Neural progenitor cell (in vitro differentiated cells): ENCODE measurements at regions not wholly inside any gene's neighbourhood (a gene's known extent, or its start where the extent isn't known, plus 50 kb on each side); places are given as distances from the start of the nearest gene placed in this dataset.
"Not testable (repeated sequence)": the region's sequence is repeated elsewhere in the genome, so short reads cannot be mapped to it uniquely, and the experiment has no call there.

Experiments
- DNase-seq: peaks from one replicate; pipeline ENCODE4 v3.0.0-alpha.2; 2016; ENCODE audit warnings: low spot score
- H2AFZ ChIP-seq: fragments of 200-600 bp; sonication (generic); replicated peaks from 2 replicates; pipeline ENCODE4 v1.6.1; 2016; ENCODE audit warnings: antibody characterized with exemption
- H3F3A ChIP-seq: fragments of 200-600 bp; sonication (generic); 2 replicates; pipeline ENCODE4 v1.6.1; 2016; ENCODE audit warnings: antibody characterized with exemption, low read depth
- H3K27ac ChIP-seq: fragments of 200-600 bp; sonication (generic); 2 replicates; pipeline ENCODE4 v1.5.1; 2016; ENCODE audit warnings: mild to moderate bottlenecking
- H3K27me3 ChIP-seq: fragments of 200-600 bp; sonication (generic); 2 replicates; pipeline ENCODE4 v1.6.1; 2016; ENCODE audit warnings: mild to moderate bottlenecking, moderate library complexity
- H3K36me3 ChIP-seq: fragments of 200-600 bp; sonication (generic); 2 replicates; pipeline ENCODE4 v1.5.1; 2016
- H3K4me1 ChIP-seq: fragments of 200-600 bp; sonication (generic); 2 replicates; pipeline ENCODE4 v1.6.1; 2016; ENCODE audit warnings: mixed run types
- H3K4me2 ChIP-seq: fragments of 200-600 bp; sonication (generic); 2 replicates; pipeline ENCODE4 v1.6.1; 2016
- H3K4me3 ChIP-seq: fragments of 200-600 bp; sonication (generic); 2 replicates; pipeline ENCODE4 v1.5.1; 2016
- H3K79me2 ChIP-seq: fragments of 200-600 bp; sonication (generic); 2 replicates; pipeline ENCODE4 v1.6.1; 2016; ENCODE audit warnings: low read depth
- H3K9ac ChIP-seq: fragments of 200-600 bp; sonication (generic); 2 replicates; pipeline ENCODE4 v1.6.1; 2016
- H3K9me3 ChIP-seq: fragments of 200-600 bp; sonication (generic); 2 replicates; pipeline ENCODE4 v1.5.1; 2016; ENCODE audit warnings: low read depth
- H4K20me1 ChIP-seq: fragments of 200-600 bp; sonication (generic); 2 replicates; pipeline ENCODE4 v1.6.1; 2016; ENCODE audit warnings: low read depth
- H3K27ac Mint-ChIP-seq: 3 replicates; pipeline ENCODE4 v1.8.0; 2021; ENCODE audit warnings: mixed read lengths
- H3K27me3 Mint-ChIP-seq: 2 replicates; pipeline ENCODE4 v1.8.0; 2022; ENCODE audit warnings: low read depth, mild to moderate bottlenecking, inconsistent platforms, moderate library complexity, mixed read lengths; ENCODE audit not compliant: insufficient read depth
- H3K36me3 Mint-ChIP-seq: 3 replicates; pipeline ENCODE4 v1.8.0; 2021; ENCODE audit warnings: mixed read lengths
- H3K4me1 Mint-ChIP-seq: 3 replicates; pipeline ENCODE4 v1.8.0; 2021; ENCODE audit warnings: mixed read lengths
- H3K4me3 Mint-ChIP-seq: 3 replicates; pipeline ENCODE4 v1.8.0; 2021; ENCODE audit warnings: mild to moderate bottlenecking, moderate library complexity, mixed read lengths
- H3K9me3 Mint-ChIP-seq: 3 replicates; pipeline ENCODE4 v1.8.0; 2020; ENCODE audit warnings: mixed read lengths
- CTCF ChIP-seq: fragments of 200-600 bp; sonication (generic); IDR thresholded peaks from 2 replicates; pipeline ENCODE4 v1.5.1; 2017; ENCODE audit warnings: antibody characterized with exemption, mild to moderate bottlenecking
- EZH2 ChIP-seq: fragments of 200-600 bp; sonication (generic); IDR thresholded peaks from 2 replicates; pipeline ENCODE4 v1.6.1; 2017; ENCODE audit warnings: antibody characterized with exemption, mild to moderate bottlenecking, moderate library complexity
- EZH2phosphoT487 ChIP-seq: fragments of 200-600 bp; sonication (generic); IDR thresholded peaks from 2 replicates; pipeline ENCODE4 v1.6.1; 2017; ENCODE audit warnings: antibody characterized with exemption

- Histone ChIP-seq H3K4me3 (no peak overlapping the region), H3K4me1 (peaks cover 8% of the 10 kb centered on the region), H4K20me1 (no peaks in the 10 kb centered on the region), H3K79me2 (no peaks in the 10 kb centered on the region), H3K36me3 (no peaks in the 10 kb centered on the region), H3K9me3 (no peaks in the 10 kb centered on the region), H3K9ac (no peak overlapping the region), H3K4me2 (no peak overlapping the region), H3K27ac (no peak overlapping the region), H3K27me3 (peaks cover 24% of the 10 kb centered on the region), H2AFZ (no peak overlapping the region), H3F3A (no peaks in the 10 kb centered on the region)
- Mint-ChIP-seq H3K9me3 (peaks cover 3% of the 10 kb centered on the region), H3K27ac (no peak overlapping the region), H3K4me1 (no peaks in the 10 kb centered on the region), H3K4me3 (no peak overlapping the region), H3K36me3 (no peaks in the 10 kb centered on the region), H3K27me3 (peaks cover 20% of the 10 kb centered on the region)
- TF ChIP-seq CTCF: no peak
- TF ChIP-seq EZH2phosphoT487: no peak
- TF ChIP-seq EZH2: no peak
- no peak for DNase-seq
Measured at GRCh38 chr1:181324797-181325616, 158.3 kb upstream of the CACNA1E start.

GRCh38 chr1:181325765-181326164 lies 157.6 kb upstream of the CACNA1E start:
- not testable (repeated sequence) for H3K36me3 ChIP-seq, H3K9ac ChIP-seq, H3K79me2 ChIP-seq, H3K4me2 ChIP-seq, H3K9me3 Mint-ChIP-seq, H4K20me1 ChIP-seq, H3K4me3 ChIP-seq, H3K4me1 ChIP-seq, H3K4me3 Mint-ChIP-seq, H3K9me3 ChIP-seq, H3K27ac ChIP-seq, H3K27ac Mint-ChIP-seq, DNase-seq, H2AFZ ChIP-seq, H3K36me3 Mint-ChIP-seq, H3F3A ChIP-seq, H3K4me1 Mint-ChIP-seq
- peaks cover 17% of the 10 kb centered on the region for H3K27me3 ChIP-seq
- H3K27me3 Mint-ChIP-seq: peaks cover 16% of the 10 kb centered on the region

DNA sequence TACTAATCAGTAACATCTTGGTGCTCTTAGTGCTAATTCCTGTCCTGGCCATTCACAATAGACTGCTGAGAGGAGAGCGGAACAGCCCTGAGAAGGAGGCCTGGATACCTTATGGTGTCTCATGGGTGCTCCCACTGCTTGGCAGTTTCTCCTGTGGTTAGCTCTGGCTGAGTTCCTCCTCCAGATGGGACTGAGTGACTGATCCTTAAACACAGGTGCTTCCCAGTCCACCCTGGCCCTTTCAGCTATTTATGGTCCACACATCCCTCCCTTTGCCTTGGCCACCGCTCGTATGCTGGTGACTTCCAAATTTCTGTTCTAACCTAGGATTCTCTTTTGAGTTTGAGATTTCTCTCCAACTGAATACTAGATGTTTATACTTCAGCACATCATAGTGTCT lies 157.0 kb upstream of the CACNA1E start:
- Histone ChIP-seq H3K4me1 (peaks cover 8% of the 10 kb centered on the region), H3K9me3 (no peaks in the 10 kb centered on the region), H2AFZ (no peak overlapping the region), H3F3A (no peaks in the 10 kb centered on the region), H3K79me2 (no peaks in the 10 kb centered on the region), H3K27me3 (peaks cover 11% of the 10 kb centered on the region), H3K27ac (no peak overlapping the region), H3K4me2 (no peak overlapping the region), H4K20me1 (no peaks in the 10 kb centered on the region), H3K9ac (no peak overlapping the region), H3K4me3 (no peak overlapping the region), H3K36me3 (no peaks in the 10 kb centered on the region)
- H3K27me3 Mint-ChIP-seq: peaks cover 12% of the 10 kb centered on the region
- no peaks in the 10 kb centered on the region for H3K4me1 Mint-ChIP-seq
- no peaks in the 10 kb centered on the region for H3K36me3 Mint-ChIP-seq
- TF ChIP-seq EZH2phosphoT487: no peak
- TF ChIP-seq CTCF: no peak
- no peak for TF ChIP-seq EZH2
- no peak for DNase-seq
- H3K27ac Mint-ChIP-seq: no peak overlapping the region
- no peak overlapping the region for H3K4me3 Mint-ChIP-seq
- H3K9me3 Mint-ChIP-seq: peaks cover 3% of the 10 kb centered on the region

DNA sequence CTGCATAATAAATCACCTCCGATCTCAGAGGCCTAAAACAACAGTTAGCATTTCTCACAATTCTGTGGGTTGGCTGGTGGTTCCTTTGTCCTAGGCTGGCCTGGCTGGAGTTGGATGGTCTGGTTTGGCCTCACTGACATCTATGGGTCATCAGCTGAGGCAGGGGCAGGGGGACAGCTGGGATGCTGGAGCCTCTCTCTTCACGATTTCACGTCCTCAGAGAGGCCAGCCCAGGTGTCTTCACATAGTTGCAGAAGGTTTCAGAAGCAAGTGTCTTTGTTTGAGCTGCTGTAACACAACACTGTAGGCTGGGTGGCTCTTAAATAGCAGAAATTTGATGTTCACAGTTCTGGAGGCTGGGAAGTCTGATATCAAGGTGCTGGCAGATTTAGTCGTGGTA lies 155.5 kb upstream of the CACNA1E start:
- no peak for DNase-seq
- Histone ChIP-seq H3K4me3 (no peak overlapping the region), H4K20me1 (no peaks in the 10 kb centered on the region), H3K4me2 (no peak overlapping the region), H3K9me3 (no peaks in the 10 kb centered on the region), H3K27ac (no peak overlapping the region), H3K4me1 (peaks cover 8% of the 10 kb centered on the region), H2AFZ (no peak overlapping the region), H3F3A (no peaks in the 10 kb centered on the region), H3K27me3 (peaks cover 7% of the 10 kb centered on the region), H3K79me2 (no peaks in the 10 kb centered on the region), H3K36me3 (no peaks in the 10 kb centered on the region), H3K9ac (no peak overlapping the region)
- no peak overlapping the region for H3K27ac Mint-ChIP-seq
- H3K9me3 Mint-ChIP-seq: peaks cover 3% of the 10 kb centered on the region
- peaks cover 5% of the 10 kb centered on the region for H3K27me3 Mint-ChIP-seq
- H3K4me1 Mint-ChIP-seq: no peaks in the 10 kb centered on the region
- H3K4me3 Mint-ChIP-seq: no peak overlapping the region
- TF ChIP-seq CTCF: no peak
- no peak for TF ChIP-seq EZH2phosphoT487
- no peak for TF ChIP-seq EZH2
- H3K36me3 Mint-ChIP-seq: no peaks in the 10 kb centered on the region
